K562 (cell line): ENCODE measurements at regions not wholly inside any gene's neighbourhood (a gene's known extent, or its start where the extent isn't known, plus 50 kb on each side); places are given as distances from the start of the nearest gene placed in this dataset.

ENCODE experiments used
- ATAC-seq: fragments of 200-7000 bp; cut with Tn5 transposase; 3 replicates; pipeline ENCODE4 v1.9.1; 2020; ENCODE audit warnings: moderate library complexity
- BruUV-seq: library from RNA; stranded (reverse); fragments of 400-500 nt; replicated peaks from 2 replicates; lab custom pipeline; 2021; lab: Mats Ljungman, UMichigan
- CTCF ChIA-PET: fragments of 300-600 bp; formaldehyde crosslinking; extraction: SDS; loops from one replicate; lab custom pipeline; 2021; ENCODE audit warnings: low intra/inter-chr PET ratio; lab: Yijun Ruan, JAX
- POLR2A ChIA-PET: fragments of 300-600, 350-650 bp; sonication (Branson Sonifier 250); formaldehyde crosslinking; extraction: SDS; loops from one replicate; lab custom pipeline; 2021; ENCODE audit warnings: antibody characterized with exemption, inconsistent platforms; lab: Yijun Ruan, JAX
- DNase-seq, 4 experiments: peaks; one replicate each; pipeline versions ENCODE4 v3.0.0 to v3.0.0-alpha.2; 2011 to 2018; ENCODE audit warnings: low spot score in 3 of 4, mixed read lengths in 3 of 4; ENCODE audit errors: extremely low read depth in 1 of 4
- FAIRE-seq: peaks from 2 replicates; lab custom pipeline; 2011; peaks lifted over from hg19 to GRCh38; lab: Jason Lieb, UNC
- H2AFZ ChIP-seq: 2 replicates; pipeline ENCODE4 v1.6.0; 2011; ENCODE audit warnings: low read depth, low read length, control low read depth, inconsistent platforms
- H3K27ac ChIP-seq: fragments of 200-600 bp; 3 replicates; pipeline ENCODE4 v1.8.0; 2011; ENCODE audit warnings: low read depth, mild to moderate bottlenecking, control low read depth, inconsistent platforms, low read length, moderate library complexity, mixed read lengths; ENCODE audit errors: extremely low read depth
- H3K27me3 ChIP-seq, 2 experiments: fragments of 300-600 bp in 1 of 2; 2 replicates in 1 of 2; 3 replicates in 1 of 2; pipeline versions ENCODE4 v1.6.0 to v1.8.0; 2011; ENCODE audit warnings: inconsistent platforms in 2 of 2, low read length in 2 of 2, mild to moderate bottlenecking in 1 of 2, mixed read lengths in 1 of 2, moderate library complexity in 1 of 2; ENCODE audit not compliant: control insufficient read depth in 2 of 2, insufficient read depth in 2 of 2
- H3K36me3 ChIP-seq: fragments of 300-600 bp; 3 replicates; pipeline ENCODE4 v1.8.0; 2011; ENCODE audit warnings: mild to moderate bottlenecking, low read length, inconsistent platforms; ENCODE audit not compliant: control insufficient read depth, insufficient read depth
- H3K4me1 ChIP-seq, 2 experiments: fragments of 200-600 bp in 1 of 2; replicated peaks in 1 of 2; 2 replicates in 1 of 2; 3 replicates in 1 of 2; pipeline versions ENCODE4 v1.5.1 to v1.8.0; 2011; ENCODE audit warnings: inconsistent platforms in 2 of 2, low read length in 2 of 2, mild to moderate bottlenecking in 1 of 2, mixed read lengths in 1 of 2, moderate library complexity in 1 of 2; ENCODE audit not compliant: control insufficient read depth in 2 of 2, insufficient read depth in 2 of 2
- H3K4me2 ChIP-seq: 2 replicates; pipeline ENCODE4 v1.6.1; 2011; ENCODE audit warnings: low read length, control low read depth, inconsistent platforms, mixed read lengths; ENCODE audit not compliant: insufficient read depth
- H3K4me3 ChIP-seq: fragments of 200-600 bp; sonication (generic), shearing (Covaris generic); 2 replicates; pipeline ENCODE4 v1.5.1; 2016; ENCODE audit warnings: control low read depth, inconsistent platforms
- H3K79me2 ChIP-seq: fragments of 200-600 bp; 3 replicates; pipeline ENCODE4 v1.8.0; 2011; ENCODE audit warnings: low read length, inconsistent platforms; ENCODE audit not compliant: control insufficient read depth, insufficient read depth
- H3K9ac ChIP-seq, 2 experiments: 2 replicates each; pipeline versions ENCODE4 v1.6.0 to v1.6.1; 2011; ENCODE audit warnings: low read depth in 2 of 2, low read length in 2 of 2, control low read depth in 1 of 2, inconsistent platforms in 1 of 2, mild to moderate bottlenecking in 1 of 2, mixed read lengths in 1 of 2; ENCODE audit not compliant: insufficient read depth in 1 of 2
- H3K9me1 ChIP-seq: one replicate; pipeline ENCODE4 v1.6.0; 2011; ENCODE audit warnings: inconsistent platforms, mild to moderate bottlenecking, low read length, moderate library complexity; ENCODE audit not compliant: control insufficient read depth, insufficient read depth
- H3K9me3 ChIP-seq: replicated peaks from 2 replicates; pipeline ENCODE4 v1.5.1; 2011; ENCODE audit warnings: low read depth, low read length, inconsistent platforms; ENCODE audit not compliant: control insufficient read depth, insufficient read depth
- H4K20me1 ChIP-seq: replicated peaks from 2 replicates; pipeline ENCODE4 v1.6.1; 2011; ENCODE audit warnings: low read length, inconsistent platforms, mixed read lengths; ENCODE audit not compliant: control insufficient read depth, insufficient read depth
- CHCHD3 ChIP-seq: fragments of 250-450 bp; sonication (Bioruptor Pico); IDR thresholded peaks from 2 replicates; pipeline ENCODE4 v2.1.2; 2022; ENCODE audit warnings: mild to moderate bottlenecking
- ETV6 ChIP-seq, 3 experiments: fragments of 150-350 bp in 1 of 3; sonication (generic) in 1 of 3; formaldehyde crosslinking in 1 of 3; IDR thresholded peaks; 2 replicates each; pipeline versions ENCODE4 v1.6.1 to v1.8.0; 2014 to 2022; ENCODE audit warnings: borderline replicate concordance in 2 of 3, low read depth in 2 of 3, antibody characterized with exemption in 1 of 3, low read length in 1 of 3, mild to moderate bottlenecking in 1 of 3, missing genetic modification reagents in 1 of 3
- FOXP4 ChIP-seq: sonication (generic); formaldehyde crosslinking; IDR thresholded peaks from 2 replicates; pipeline ENCODE4 v1.8.0; 2022; ENCODE audit warnings: mild to moderate bottlenecking, missing genetic modification reagents, borderline replicate concordance
- HDAC6 ChIP-seq: IDR thresholded peaks from 2 replicates; pipeline ENCODE4 v1.6.1; 2012; ENCODE audit warnings: low read depth, mild to moderate bottlenecking, control low read depth, inconsistent platforms, low read length, moderate library complexity
- ILK ChIP-seq: fragments of 450-650 bp; IDR thresholded peaks from 2 replicates; pipeline ENCODE4 v1.6.1; 2016; ENCODE audit warnings: missing genetic modification characterization, low read depth, mild to moderate bottlenecking, missing compliant biosample characterization, moderate library complexity, borderline replicate concordance
- KDM2B ChIP-seq: fragments of 250-450 bp; sonication (Bioruptor Pico); IDR thresholded peaks from 2 replicates; pipeline ENCODE4 v1.8.0; 2021; ENCODE audit warnings: mild to moderate bottlenecking, moderate library complexity
- NEUROD1 ChIP-seq: fragments of 150-350 bp; IDR thresholded peaks from 2 replicates; pipeline ENCODE4 v1.6.1; 2014; ENCODE audit warnings: borderline replicate concordance, low read length, low read depth; ENCODE audit not compliant: partially characterized antibody
- PHF8 ChIP-seq: fragments of 200-600 bp; sonication (generic); IDR thresholded peaks from 2 replicates; pipeline ENCODE4 v1.6.1; 2012; ENCODE audit warnings: mixed run types, mild to moderate bottlenecking, inconsistent platforms, low read length, moderate library complexity, borderline replicate concordance
- SOX6 ChIP-seq: fragments of 450-650 bp; IDR thresholded peaks from 2 replicates; pipeline ENCODE4 v1.6.1; 2014; ENCODE audit warnings: mild to moderate bottlenecking
- ZNF175 ChIP-seq: fragments of 200-800 bp; sonication (Bioruptor generic); IDR thresholded peaks from 2 replicates; pipeline ENCODE4 v1.6.1; 2016; ENCODE audit warnings: low read depth, mild to moderate bottlenecking, missing genetic modification characterization, missing compliant biosample characterization
- ZNF551 ChIP-seq: fragments of 250-450 bp; sonication (Bioruptor Pico); IDR thresholded peaks from 2 replicates; pipeline ENCODE4 v1.5.0; 2021; ENCODE audit warnings: mild to moderate bottlenecking, moderate library complexity
- ZNF717 ChIP-seq: fragments of 250-450 bp; sonication (Bioruptor Pico); IDR thresholded peaks from 2 replicates; pipeline ENCODE4 v1.5.0; 2021
- ZNF778 ChIP-seq: fragments of 450-650 bp; formaldehyde crosslinking; IDR thresholded peaks from 2 replicates; pipeline ENCODE4 v1.4.0; 2020; ENCODE audit warnings: mild to moderate bottlenecking, moderate library complexity
- WGBS: fragments of 100-300 bp; shearing (Covaris generic); methylation state at CpG from one replicate; pipeline ENCODE4 v1.1.6; 2016; ENCODE audit warnings: low coverage, mixed read lengths; ENCODE audit not compliant: insufficient coverage; ENCODE audit errors: missing lambda C conversion rate; 5-methylcytosine and 5-hydroxymethylcytosine counted together
- in situ Hi-C: fragments of 300-500 bp; cut with MboI; formaldehyde crosslinking; loops from 4 replicates; pipeline ENCODE4 v1.15.0; 2018; ENCODE audit warnings: inconsistent platforms, mixed read lengths
- intact Hi-C: fragments of 100-400 bp; cut with micrococcal nuclease; formaldehyde crosslinking; loops from 2 replicates; pipeline ENCODE4 v1.14.2; 2022

GRCh38 chr5:30781643-30782042 lies 411.8 kb upstream of the CDH6 start:
- no TSS peak for BruUV-seq
- Histone ChIP-seq H3K27me3 (no peaks in the 10 kb centered on the region), H3K36me3 (no peaks in the 10 kb centered on the region), H2AFZ (no peak overlapping the region), H3K9ac (no peak overlapping the region), H3K4me3 (no peak overlapping the region), H4K20me1 (no peaks in the 10 kb centered on the region), H3K4me2 (no peak overlapping the region), H3K27ac (no peak overlapping the region), H3K79me2 (no peaks in the 10 kb centered on the region), H3K9me1 (no peaks in the 10 kb centered on the region), H3K9me3 (no peaks in the 10 kb centered on the region), H3K4me1 (no peaks in the 10 kb centered on the region)
- no peak for DNase-seq
- no peak for FAIRE-seq
- TF ChIP-seq ETV6 (IDR thresholded peaks at IDR 0.05; ENCODE audit: borderline replicate concordance in 1 of 2, low read depth in 2 of 2, low read length in 1 of 2) (no peak), ETV6 (CRISPR knock-in tag; IDR thresholded peaks at IDR 0.05; ENCODE audit: borderline replicate concordance) (no peak), ILK (tag) (no peak), ZNF778 (no peak), NEUROD1 (no peak), ZNF551 (CRISPR knock-in tag) (no peak), ZNF717 (CRISPR knock-in tag) (no peak), PHF8 (no peak), SOX6 (no peak), ZNF175 (CRISPR knock-in tag) (no peak), HDAC6 (no peak), FOXP4 (CRISPR knock-in tag) (no peak), KDM2B (CRISPR knock-in tag) (no peak), CHCHD3 (CRISPR knock-in tag) (no peak)
- intact Hi-C loops (no loop called here), in situ Hi-C loops (no loop called here)
- WGBS = 0% methylated on average over 2 of the region's 2 CpGs
- POLR2A ChIA-PET = no interaction called here
- CTCF ChIA-PET = no interaction called here
- no peak for ATAC-seq
